Upper lobe of left lung (tissue), 6 donors: ENCODE measurements at regions not wholly inside any gene's neighbourhood (a gene's known extent, or its start where the extent isn't known, plus 50 kb on each side); places are given as distances from the start of the nearest gene placed in this dataset.

Experiments
- ATAC-seq, 2 donors: fragments of 200-7000 bp; cut with Tn5 transposase; one replicate each; pipeline ENCODE4 v1.9.1; 2022; ENCODE audit warnings: mild to moderate bottlenecking in 2 of 2, moderate library complexity in 2 of 2; ENCODE audit not compliant: low FRiP score in 2 of 2
- DNase-seq, 2 donors: peaks; one replicate each; pipeline ENCODE4 v3.0.0-alpha.2; 2019 to 2020
- H3K27ac ChIP-seq, 4 donors: fragments of 200-600 bp; sonication (generic); one replicate each; pipeline ENCODE4 v1.5.1; 2016 to 2019
- H3K27me3 ChIP-seq, 4 donors: fragments of 200-600 bp; sonication (generic); one replicate each; pipeline ENCODE4 v1.5.1; 2017 to 2019
- H3K36me3 ChIP-seq, 4 donors: fragments of 200-600 bp; sonication (generic); one replicate each; pipeline ENCODE4 v1.5.1; 2016 to 2019
- H3K4me1 ChIP-seq, 4 donors: fragments of 200-600 bp; sonication (generic); one replicate each; pipeline ENCODE4 v1.5.1; 2018 to 2019
- H3K4me3 ChIP-seq, 4 donors: fragments of 200-600 bp; sonication (generic); one replicate each; pipeline ENCODE4 v1.5.1; 2017 to 2019; ENCODE audit warnings: mild to moderate bottlenecking in 2 of 4, moderate library complexity in 1 of 4
- H3K9me3 ChIP-seq, 4 donors: fragments of 200-600 bp; sonication (generic); one replicate each; pipeline ENCODE4 v1.5.1; 2018 to 2019
- CTCF ChIP-seq, 6 experiments: fragments of 450-650 bp in 4 of 6; fragments of 200-600 bp in 2 of 6; sonication (generic) in 2 of 6; IDR thresholded peaks; one replicate each; pipeline ENCODE4 v1.5.1; 2016 to 2019; ENCODE audit warnings: antibody characterized with exemption in 6 of 6
- EP300 ChIP-seq, 4 donors: sonication (generic); formaldehyde crosslinking; IDR thresholded peaks; one replicate each; pipeline ENCODE4 v1.5.1; 2017; ENCODE audit warnings: antibody characterized with exemption in 4 of 4, control low read depth in 2 of 4
- POLR2A ChIP-seq, 4 donors: fragments of 450-650 bp; IDR thresholded peaks; one replicate each; pipeline ENCODE4 v1.5.1; 2016 to 2017; ENCODE audit warnings: antibody characterized with exemption in 4 of 4, mild to moderate bottlenecking in 2 of 4
- POLR2AphosphoS5 ChIP-seq, 2 donors: sonication (generic); formaldehyde crosslinking; IDR thresholded peaks; one replicate each; pipeline ENCODE4 v1.5.1; 2017; ENCODE audit warnings: antibody characterized with exemption in 2 of 2
- WGBS, 2 donors: methylation state at CpG; one replicate each; pipeline ENCODE4 v1.1.5; 2017 to 2018; 5-methylcytosine and 5-hydroxymethylcytosine counted together
- donor health status: DM: no; HTN: no; CAD: no; lungs with moderate emphysema.
- donor health status: DM: no; HTN: yes; CAD: no; lungs with severe emphysema.

DNA sequence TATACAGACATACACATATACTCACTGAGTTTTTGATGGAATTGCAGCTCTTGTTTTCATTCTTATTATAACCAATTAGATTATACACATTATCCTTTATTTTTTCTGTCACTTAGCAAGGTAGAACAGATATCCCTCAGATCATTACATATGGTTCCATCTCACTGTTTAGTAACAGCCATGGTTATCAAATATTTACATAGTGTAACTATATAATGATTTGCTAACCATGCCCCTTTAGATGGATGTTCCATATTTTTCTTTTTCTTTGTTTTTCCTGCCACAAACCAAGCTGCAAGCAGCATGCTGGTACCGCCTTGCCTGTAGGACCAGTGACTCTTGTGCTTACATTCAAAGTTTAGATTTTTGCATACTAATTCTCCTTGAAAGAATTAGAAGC is 163.4 kb upstream of the NFE2L3 start:
- no peak for DNase-seq
- Histone ChIP-seq H3K9me3 (no peaks in the 10 kb centered on the region), H3K4me1 (no peaks in the 10 kb centered on the region), H3K27ac (no peak overlapping the region), H3K36me3 (no peaks in the 10 kb centered on the region), H3K4me3 (no peak overlapping the region), H3K27me3 (no peaks in the 10 kb centered on the region)
- ATAC-seq = no peak
- TF ChIP-seq CTCF (IDR thresholded peaks at IDR 0.05) (no peak), POLR2A (IDR thresholded peaks at IDR 0.05) (no peak), POLR2AphosphoS5 (IDR thresholded peaks at IDR 0.05) (no peak), EP300 (IDR thresholded peaks at IDR 0.05) (no peak)
- 96 to 100% methylated on average over 1 of the region's 1 CpG for WGBS, 2 donors

GRCh38 chr7:25989140-25989705 is 162.8 kb upstream of the NFE2L3 start:
- Histone ChIP-seq H3K4me3 (no peak overlapping the region), H3K4me1 (no peaks in the 10 kb centered on the region), H3K9me3 (no peaks in the 10 kb centered on the region), H3K27me3 (no peaks in the 10 kb centered on the region), H3K27ac (no peak overlapping the region), H3K36me3 (no peaks in the 10 kb centered on the region)
- no peak for TF ChIP-seq POLR2A (IDR thresholded peaks at IDR 0.05)
- no peak for TF ChIP-seq EP300 (IDR thresholded peaks at IDR 0.05)
- no peak for TF ChIP-seq POLR2AphosphoS5 (IDR thresholded peaks at IDR 0.05)
- TF ChIP-seq CTCF (IDR thresholded peaks at IDR 0.05) = no peak
- ATAC-seq (no peak), DNase-seq (no peak)
- 47 to 56% methylated on average over 6 of the region's 6 CpGs for WGBS, 2 donors

DNA sequence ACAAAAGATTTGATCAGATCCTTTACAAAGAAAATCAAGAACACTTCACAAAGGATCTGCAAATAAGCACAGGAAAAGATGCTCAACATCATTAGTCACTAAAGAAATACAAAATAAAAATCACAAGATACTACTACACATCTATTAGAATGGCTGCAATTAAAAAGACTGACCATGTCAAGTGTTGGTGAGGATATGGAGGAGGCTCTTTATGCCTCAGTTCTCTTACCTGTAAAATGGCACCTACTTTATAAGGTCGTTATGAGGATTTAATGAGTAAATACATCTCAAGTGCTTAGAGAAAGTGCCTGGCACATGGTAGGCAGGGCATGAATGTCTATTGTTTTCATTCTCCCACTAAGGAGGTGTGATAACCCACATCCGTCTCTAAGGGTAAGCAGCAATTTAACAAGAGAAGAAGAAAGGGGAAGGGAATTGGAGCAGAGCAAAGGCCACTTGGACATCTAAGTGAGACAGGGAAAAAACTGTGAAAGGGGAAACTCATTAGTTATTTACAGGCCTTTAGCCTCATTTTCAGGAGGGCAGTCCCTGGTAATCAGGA is 157.5 kb upstream of the NFE2L3 start:
- DNase-seq (no peak), ATAC-seq (no peak)
- Histone ChIP-seq H3K9me3 (no peaks in the 10 kb centered on the region), H3K4me3 (no peak overlapping the region), H3K27me3 (no peaks in the 10 kb centered on the region), H3K36me3 (no peaks in the 10 kb centered on the region), H3K4me1 (no peaks in the 10 kb centered on the region), H3K27ac (no peak overlapping the region)
- WGBS, 2 donors = 71 to 72% methylated on average over 2 of the region's 2 CpGs
- TF ChIP-seq POLR2AphosphoS5 (IDR thresholded peaks at IDR 0.05) (no peak), CTCF (IDR thresholded peaks at IDR 0.05) (no peak), EP300 (IDR thresholded peaks at IDR 0.05) (no peak), POLR2A (IDR thresholded peaks at IDR 0.05) (no peak)

DNA sequence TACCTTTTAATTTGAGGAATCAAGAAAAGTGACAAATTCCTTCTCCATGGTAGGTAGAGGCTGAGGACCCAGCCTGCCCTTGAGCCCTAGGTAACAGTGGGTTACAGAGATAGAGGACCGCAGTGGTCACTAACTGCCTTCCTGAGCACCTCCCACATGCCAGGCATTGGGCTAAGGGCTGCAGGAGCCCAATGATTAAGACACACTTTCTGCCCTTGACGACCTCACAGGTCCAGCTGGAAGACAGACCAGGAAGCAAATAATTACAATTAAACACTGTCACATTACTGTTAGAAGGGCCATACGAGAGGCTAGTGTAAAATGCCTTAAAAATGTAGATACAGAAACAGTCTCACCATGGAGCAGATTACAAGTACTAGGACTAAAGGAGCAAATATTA is 156.8 kb upstream of the NFE2L3 start:
- H3K4me1 ChIP-seq = no peaks in the 10 kb centered on the region
- no peak overlapping the region for H3K4me3 ChIP-seq
- TF ChIP-seq POLR2AphosphoS5 (IDR thresholded peaks at IDR 0.05) = no peak
- no peak for TF ChIP-seq EP300 (IDR thresholded peaks at IDR 0.05)
- no peak for TF ChIP-seq CTCF (IDR thresholded peaks at IDR 0.05)
- no peak for TF ChIP-seq POLR2A (IDR thresholded peaks at IDR 0.05)
- DNase-seq (no peak), ATAC-seq (no peak)
- H3K9me3 ChIP-seq = no peaks in the 10 kb centered on the region
- H3K36me3 ChIP-seq = no peaks in the 10 kb centered on the region
- 69 to 74% methylated on average over 3 of the region's 3 CpGs for WGBS, 2 donors
- no peaks in the 10 kb centered on the region for H3K27me3 ChIP-seq
- H3K27ac ChIP-seq = no peak overlapping the region

- Histone ChIP-seq H3K9me3 (no peaks in the 10 kb centered on the region), H3K4me1 (no peaks in the 10 kb centered on the region), H3K36me3 (no peaks in the 10 kb centered on the region), H3K27ac (no peak overlapping the region), H3K4me3 (no peak overlapping the region), H3K27me3 (no peaks in the 10 kb centered on the region)
- DNase-seq (no peak), ATAC-seq (no peak)
- 69 to 74% methylated on average over 7 of the region's 7 CpGs for WGBS, 2 donors
- TF ChIP-seq POLR2A (IDR thresholded peaks at IDR 0.05) = no peak
- no peak for TF ChIP-seq POLR2AphosphoS5 (IDR thresholded peaks at IDR 0.05)
- no peak for TF ChIP-seq EP300 (IDR thresholded peaks at IDR 0.05)
- no peak for TF ChIP-seq CTCF (IDR thresholded peaks at IDR 0.05)
These were observed 156.0 kb upstream of the NFE2L3 start for GRCh38 chr7:25996006-25996408.
